DND-41 (cell line): ENCODE measurements at regions not wholly inside any gene's neighbourhood (a gene's known extent, or its start where the extent isn't known, plus 50 kb on each side); places are given as distances from the start of the nearest gene placed in this dataset.
"Not testable (repeated sequence)": the region's sequence is repeated elsewhere in the genome, so short reads cannot be mapped to it uniquely, and the experiment has no call there.

Experiments
- ATAC-seq: fragments of 200-7000 bp; cut with Tn5 transposase; 3 replicates; pipeline ENCODE4 v1.9.1; 2021; ENCODE audit warnings: low read depth; ENCODE audit not compliant: insufficient read depth
- DNase-seq: peaks from one replicate; pipeline ENCODE4 v3.0.0-alpha.2; 2020
- H2AFZ ChIP-seq: 2 replicates; pipeline ENCODE4 v1.6.0; 2012; ENCODE audit warnings: low read depth, low read length
- H3K27ac ChIP-seq: 2 replicates; pipeline ENCODE4 v1.5.1; 2012; ENCODE audit warnings: low read length, inconsistent platforms
- H3K27me3 ChIP-seq: fragments of 200-600 bp; sonication (generic); 2 replicates; pipeline ENCODE4 v1.6.0; 2012; ENCODE audit warnings: low read length, mild to moderate bottlenecking, inconsistent platforms; ENCODE audit not compliant: insufficient read depth, poor library complexity
- H3K36me3 ChIP-seq: 2 replicates; pipeline ENCODE4 v1.5.1; 2012; ENCODE audit warnings: low read length, inconsistent platforms; ENCODE audit not compliant: insufficient read depth
- H3K4me1 ChIP-seq: 2 replicates; pipeline ENCODE4 v1.5.1; 2012; ENCODE audit warnings: mild to moderate bottlenecking, low read length; ENCODE audit not compliant: insufficient read depth
- H3K4me2 ChIP-seq: 2 replicates; pipeline ENCODE4 v1.6.0; 2012; ENCODE audit warnings: mild to moderate bottlenecking, moderate library complexity, low read length, inconsistent platforms; ENCODE audit not compliant: insufficient read depth
- H3K4me3 ChIP-seq, 2 experiments: fragments of 200-600 bp in 1 of 2; shearing (Covaris generic) in 1 of 2; 2 replicates each; pipeline ENCODE4 v1.5.1; 2012 to 2016; ENCODE audit warnings: inconsistent platforms in 2 of 2, low read length in 2 of 2, mild to moderate bottlenecking in 2 of 2, low read depth in 1 of 2, moderate library complexity in 1 of 2
- H3K79me2 ChIP-seq: 2 replicates; pipeline ENCODE4 v1.6.0; 2012; ENCODE audit warnings: low read length, inconsistent platforms; ENCODE audit not compliant: insufficient read depth
- H3K9ac ChIP-seq: 2 replicates; pipeline ENCODE4 v1.6.0; 2012; ENCODE audit warnings: low read depth, mild to moderate bottlenecking, inconsistent platforms, low read length, moderate library complexity
- H3K9me3 ChIP-seq: 2 replicates; pipeline ENCODE4 v1.5.1; 2012; ENCODE audit warnings: low read length, moderate library complexity, mild to moderate bottlenecking, inconsistent platforms; ENCODE audit not compliant: insufficient read depth, severe bottlenecking
- H4K20me1 ChIP-seq: 2 replicates; pipeline ENCODE4 v1.6.0; 2012; ENCODE audit warnings: low read length; ENCODE audit not compliant: insufficient read depth
- CTCF ChIP-seq: IDR thresholded peaks from 2 replicates; pipeline ENCODE4 v1.5.1; 2012; ENCODE audit warnings: borderline replicate concordance, low read length, moderate library complexity, mild to moderate bottlenecking; ENCODE audit not compliant: poor library complexity, severe bottlenecking; ENCODE audit errors: extremely low read depth
- EZH2 ChIP-seq: IDR thresholded peaks from 3 replicates; pipeline ENCODE4 v1.6.1; 2012; ENCODE audit warnings: borderline replicate concordance, low read depth, mild to moderate bottlenecking, moderate library complexity, low read length, inconsistent platforms; ENCODE audit not compliant: severe bottlenecking

- no peak overlapping the region for H2AFZ ChIP-seq
- no peak overlapping the region for H3K9ac ChIP-seq
- no peaks in the 10 kb centered on the region for H3K27me3 ChIP-seq
- no peaks in the 10 kb centered on the region for H3K79me2 ChIP-seq
- no peaks in the 10 kb centered on the region for H3K36me3 ChIP-seq
- no peak overlapping the region for H3K4me3 ChIP-seq
- no peak for DNase-seq
- no peaks in the 10 kb centered on the region for H4K20me1 ChIP-seq
- H3K4me2 ChIP-seq: no peak overlapping the region
- peaks cover 3% of the 10 kb centered on the region for H3K9me3 ChIP-seq
- no peak for ATAC-seq
- TF ChIP-seq CTCF: no peak
- no peak for TF ChIP-seq EZH2
- H3K27ac ChIP-seq: no peak overlapping the region
- H3K4me1 ChIP-seq: no peaks in the 10 kb centered on the region
These were observed 350.1 kb upstream of the KIF2B start for GRCh38 chr17:53472586-53472985.

- Histone ChIP-seq H3K4me1 (no peaks in the 10 kb centered on the region), H3K27me3 (no peaks in the 10 kb centered on the region), H3K27ac (no peak overlapping the region), H4K20me1 (no peaks in the 10 kb centered on the region), H3K4me2 (no peak overlapping the region), H3K4me3 (no peak overlapping the region), H2AFZ (no peak overlapping the region), H3K79me2 (no peaks in the 10 kb centered on the region), H3K9me3 (no peaks in the 10 kb centered on the region), H3K9ac (no peak overlapping the region), H3K36me3 (no peaks in the 10 kb centered on the region)
- ATAC-seq (no peak), DNase-seq (no peak)
- TF ChIP-seq EZH2 (no peak), CTCF (no peak)
These were observed 351.2 kb upstream of the KIF2B start for GRCh38 chr17:53471514-53471913.

GRCh38 chr17:53470626-53471025, 352.1 kb upstream of the KIF2B start:
- no peak overlapping the region for H3K9ac ChIP-seq
- H3K9me3 ChIP-seq: no peaks in the 10 kb centered on the region
- H3K4me2 ChIP-seq: no peak overlapping the region
- H3K27ac ChIP-seq: no peak overlapping the region
- TF ChIP-seq EZH2 (no peak), CTCF (no peak)
- DNase-seq: no peak
- no peaks in the 10 kb centered on the region for H3K79me2 ChIP-seq
- no peaks in the 10 kb centered on the region for H3K36me3 ChIP-seq
- H4K20me1 ChIP-seq: no peaks in the 10 kb centered on the region
- H2AFZ ChIP-seq: no peak overlapping the region
- H3K4me1 ChIP-seq: no peaks in the 10 kb centered on the region
- no peaks in the 10 kb centered on the region for H3K27me3 ChIP-seq
- H3K4me3 ChIP-seq: no peak overlapping the region
- ATAC-seq: no peak

GRCh38 chr17:53466733-53467132, 356.0 kb upstream of the KIF2B start:
- no peak for ATAC-seq
- Histone ChIP-seq H2AFZ (no peak overlapping the region), H4K20me1 (no peaks in the 10 kb centered on the region), H3K9me3 (no peaks in the 10 kb centered on the region), H3K4me1 (no peaks in the 10 kb centered on the region), H3K4me2 (no peak overlapping the region), H3K27ac (no peak overlapping the region), H3K27me3 (no peaks in the 10 kb centered on the region), H3K36me3 (no peaks in the 10 kb centered on the region), H3K79me2 (no peaks in the 10 kb centered on the region), H3K4me3 (no peak overlapping the region), H3K9ac (no peak overlapping the region)
- no peak for TF ChIP-seq CTCF
- TF ChIP-seq EZH2: no peak
- DNase-seq: no peak

- H3K9me3 ChIP-seq, H3K27me3 ChIP-seq, H2AFZ ChIP-seq, H3K4me1 ChIP-seq, H4K20me1 ChIP-seq, ATAC-seq, DNase-seq, H3K79me2 ChIP-seq, H3K36me3 ChIP-seq, H3K9ac ChIP-seq, H3K4me3 ChIP-seq, H3K4me2 ChIP-seq, H3K27ac ChIP-seq: not testable (repeated sequence)
These were observed 358.3 kb upstream of the KIF2B start for GRCh38 chr17:53464396-53464795.
